HepG2 (cell line): ENCODE measurements at regions not wholly inside any gene's neighbourhood (a gene's known extent, or its start where the extent isn't known, plus 50 kb on each side); places are given as distances from the start of the nearest gene placed in this dataset.
"Not testable (repeated sequence)": the region's sequence is repeated elsewhere in the genome, so short reads cannot be mapped to it uniquely, and the experiment has no call there.

Source experiments
- ATAC-seq: fragments of 200-7000 bp; cut with Tn5 transposase; 3 replicates; pipeline ENCODE4 v1.9.1; 2020; ENCODE audit warnings: mild to moderate bottlenecking, moderate library complexity
- BruUV-seq: library from RNA; stranded (reverse); fragments of 400-500 nt; replicated peaks from 2 replicates; lab custom pipeline; 2021; lab: Mats Ljungman, UMichigan
- CTCF ChIA-PET: fragments of 300-600 bp; formaldehyde crosslinking; extraction: SDS; loops from one replicate; lab custom pipeline; 2021; ENCODE audit warnings: low total read pairs, inconsistent platforms, low intra/inter-chr PET ratio; lab: Yijun Ruan, JAX
- POLR2A ChIA-PET: fragments of 350-600 bp; sonication (Branson Sonifier 250); formaldehyde crosslinking; loops from one replicate; lab custom pipeline; 2020; ENCODE audit warnings: antibody characterized with exemption, inconsistent platforms; lab: Yijun Ruan, JAX
- DNase-seq: peaks from one replicate; pipeline ENCODE4 v3.0.0-alpha.2; 2015; ENCODE audit warnings: low spot score
- FAIRE-seq: peaks from 3 replicates; lab custom pipeline; 2011; peaks lifted over from hg19 to GRCh38; lab: Jason Lieb, UNC
- H2AFZ ChIP-seq: one replicate; pipeline ENCODE4 v1.6.1; 2011; ENCODE audit warnings: low read length, inconsistent platforms
- H3K27ac ChIP-seq: fragments of 300-600 bp; 3 replicates; pipeline ENCODE4 v1.8.0; 2011; ENCODE audit warnings: mixed run types, mild to moderate bottlenecking, mixed read lengths, low read length, inconsistent platforms; ENCODE audit not compliant: insufficient read depth; ENCODE audit errors: extremely low read length
- H3K27me3 ChIP-seq, 2 experiments: fragments of 200-600 bp in 1 of 2; 2 replicates in 1 of 2; 3 replicates in 1 of 2; pipeline versions ENCODE4 v1.6.0 to v1.8.0; 2011; ENCODE audit warnings: low read length in 2 of 2, mild to moderate bottlenecking in 2 of 2, moderate library complexity in 2 of 2, inconsistent platforms in 1 of 2; ENCODE audit not compliant: insufficient read depth in 2 of 2, control insufficient read depth in 1 of 2
- H3K36me3 ChIP-seq, 2 experiments: fragments of 200-600 bp in 1 of 2; replicated peaks in 1 of 2; 2 replicates in 1 of 2; 3 replicates in 1 of 2; pipeline versions ENCODE4 v1.5.1 to v1.8.0; 2011; ENCODE audit warnings: low read length in 2 of 2, inconsistent platforms in 1 of 2; ENCODE audit not compliant: insufficient read depth in 2 of 2, control insufficient read depth in 1 of 2
- H3K4me1 ChIP-seq: 2 replicates; pipeline ENCODE4 v1.5.1; 2012; ENCODE audit warnings: low read length, inconsistent platforms; ENCODE audit not compliant: insufficient read depth
- H3K4me2 ChIP-seq: 2 replicates; pipeline ENCODE4 v1.6.0; 2011; ENCODE audit warnings: low read depth, low read length, inconsistent platforms
- H3K4me3 ChIP-seq, 3 experiments: fragments of 200-600 bp in 1 of 3; sonication (generic), shearing (Covaris generic) in 1 of 3; replicated peaks in 1 of 3; 2 replicates each; pipeline ENCODE4 v1.5.1; 2011 to 2016; ENCODE audit warnings: low read length in 3 of 3, inconsistent platforms in 2 of 3, low read depth in 2 of 3, mild to moderate bottlenecking in 2 of 3, control low read depth in 1 of 3, mixed read lengths in 1 of 3; ENCODE audit not compliant: insufficient read depth in 1 of 3
- H3K79me2 ChIP-seq: one replicate; pipeline ENCODE4 v1.6.1; 2011; ENCODE audit warnings: low read length, inconsistent platforms; ENCODE audit not compliant: insufficient read depth
- H3K9ac ChIP-seq: 2 replicates; pipeline ENCODE4 v1.6.0; 2011; ENCODE audit warnings: mild to moderate bottlenecking, low read depth, low read length, inconsistent platforms; ENCODE audit not compliant: insufficient read depth
- H3K9me3 ChIP-seq: 2 replicates; pipeline ENCODE4 v1.5.1; 2012; ENCODE audit warnings: mild to moderate bottlenecking, low read length
- H4K20me1 ChIP-seq: 2 replicates; pipeline ENCODE4 v1.6.0; 2011; ENCODE audit warnings: inconsistent platforms, mild to moderate bottlenecking, low read length, moderate library complexity; ENCODE audit not compliant: insufficient read depth
- E2F1 ChIP-seq: sonication (generic); formaldehyde crosslinking; IDR thresholded peaks from 2 replicates; pipeline ENCODE4 v1.5.0; 2020; ENCODE audit warnings: missing genetic modification reagents
- FOXA1 ChIP-seq, 2 experiments: fragments of 450-650 bp in 1 of 2; sonication (generic) in 1 of 2; formaldehyde crosslinking in 1 of 2; IDR thresholded peaks; 2 replicates each; pipeline versions ENCODE4 v1.4.0 to v1.6.1; 2016 to 2020; ENCODE audit warnings: missing genetic modification reagents in 1 of 2
- MTF2 ChIP-seq: sonication (generic); formaldehyde crosslinking; IDR thresholded peaks from 2 replicates; pipeline ENCODE4 v1.5.0; 2020; ENCODE audit warnings: missing genetic modification reagents, borderline replicate concordance
- PTBP1 ChIP-seq: fragments of 200-400 bp; formaldehyde crosslinking; IDR thresholded peaks from 2 replicates; pipeline ENCODE4 v1.6.1; 2018; ENCODE audit warnings: low read length, low read depth; ENCODE audit not compliant: poor library complexity, severe bottlenecking
- SAFB2 ChIP-seq: sonication (generic); formaldehyde crosslinking; IDR thresholded peaks from 2 replicates; pipeline ENCODE4 v1.5.1; 2020; ENCODE audit warnings: missing genetic modification reagents, low read depth, mild to moderate bottlenecking, borderline replicate concordance
- TBX2 ChIP-seq: sonication (generic); formaldehyde crosslinking; IDR thresholded peaks from 2 replicates; pipeline ENCODE4 v1.5.0; 2020; ENCODE audit warnings: missing genetic modification reagents, mild to moderate bottlenecking, borderline replicate concordance
- ZBTB39 ChIP-seq: sonication (generic); formaldehyde crosslinking; IDR thresholded peaks from 2 replicates; pipeline ENCODE4 v1.5.0; 2020; ENCODE audit warnings: missing genetic modification reagents
- ZNF670 ChIP-seq: sonication (generic); formaldehyde crosslinking; IDR thresholded peaks from 2 replicates; pipeline ENCODE4 v1.8.0; 2022; ENCODE audit warnings: mild to moderate bottlenecking, missing genetic modification reagents, borderline replicate concordance
- WGBS: methylation state at CpG from one replicate; pipeline ENCODE4 v1.1.6; 2017; ENCODE audit warnings: low lambda C conversion rate; 5-methylcytosine and 5-hydroxymethylcytosine counted together
- in situ Hi-C: cut with HindIII; loops from 2 replicates; pipeline ENCODE4 v1.10.0; 2017; ENCODE audit warnings: low pct_unique_long_range_greater_than_20kb; ENCODE audit not compliant: extremely low pct_ligation_motif_present
- intact Hi-C: fragments of 100-400 bp; cut with micrococcal nuclease; formaldehyde crosslinking; loops from one replicate; pipeline ENCODE4 v1.10.0; 2022; ENCODE audit not compliant: unreplicated experiment
- TF ChIP-seq, protein P1 (sequence below): sonication (generic); formaldehyde crosslinking; IDR thresholded peaks from 2 replicates; pipeline ENCODE4 v1.8.0; 2022; ENCODE audit warnings: mild to moderate bottlenecking, missing genetic modification reagents

GRCh38 chr12:88810806-88811205 lies 230.5 kb upstream of the KITLG start (continued):
- TF ChIP-seq ZNF670 (CRISPR knock-in tag) (no peak), E2F1 (CRISPR knock-in tag) (no peak), MTF2 (CRISPR knock-in tag) (no peak), PTBP1 (no peak), FOXA1 (IDR thresholded peaks at IDR 0.05) (no peak), FOXA1 (CRISPR knock-in tag; IDR thresholded peaks at IDR 0.05) (no peak), SAFB2 (no peak), ZBTB39 (CRISPR knock-in tag) (no peak), TBX2 (CRISPR knock-in tag) (no peak)
- TF ChIP-seq, protein P1, sequence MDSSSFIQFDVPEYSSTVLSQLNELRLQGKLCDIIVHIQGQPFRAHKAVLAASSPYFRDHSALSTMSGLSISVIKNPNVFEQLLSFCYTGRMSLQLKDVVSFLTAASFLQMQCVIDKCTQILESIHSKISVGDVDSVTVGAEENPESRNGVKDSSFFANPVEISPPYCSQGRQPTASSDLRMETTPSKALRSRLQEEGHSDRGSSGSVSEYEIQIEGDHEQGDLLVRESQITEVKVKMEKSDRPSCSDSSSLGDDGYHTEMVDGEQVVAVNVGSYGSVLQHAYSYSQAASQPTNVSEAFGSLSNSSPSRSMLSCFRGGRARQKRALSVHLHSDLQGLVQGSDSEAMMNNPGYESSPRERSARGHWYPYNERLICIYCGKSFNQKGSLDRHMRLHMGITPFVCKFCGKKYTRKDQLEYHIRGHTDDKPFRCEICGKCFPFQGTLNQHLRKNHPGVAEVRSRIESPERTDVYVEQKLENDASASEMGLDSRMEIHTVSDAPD (CRISPR knock-in tag): no peak

GRCh38 chr12:88809841-88810240 lies 229.6 kb upstream of the KITLG start:
- BruUV-seq, H3K36me3 ChIP-seq, DNase-seq, FAIRE-seq, H3K4me3 ChIP-seq, H3K9ac ChIP-seq, H3K27ac ChIP-seq, POLR2A ChIA-PET, H3K27me3 ChIP-seq, H3K4me2 ChIP-seq, CTCF ChIA-PET, ATAC-seq, in situ Hi-C loops, H3K79me2 ChIP-seq, H3K4me1 ChIP-seq, H3K9me3 ChIP-seq, H4K20me1 ChIP-seq, intact Hi-C loops, H2AFZ ChIP-seq: not testable (repeated sequence)
- 62% methylated on average over 1 of the region's 1 CpG for WGBS
